Activated CD4-positive, alpha-beta T cell treated with anti-CD3 and anti-CD28 coated beads for 36 hours (primary cell): ENCODE measurements at regions not wholly inside any gene's neighbourhood (a gene's known extent, or its start where the extent isn't known, plus 50 kb on each side); places are given as distances from the start of the nearest gene placed in this dataset.

Experiments used
- ATAC-seq: fragments of 200-7000 bp; cut with Tn5 transposase; one replicate; pipeline ENCODE4 v1.10.0; 2021; ENCODE audit warnings: mild to moderate bottlenecking, moderate library complexity
- CTCF ChIA-PET: fragments of 350-600 bp; sonication (Branson Sonifier 250); formaldehyde crosslinking; loops from one replicate; lab custom pipeline; 2021; ENCODE audit warnings: antibody characterized with exemption; lab: Charles Lee
- POLR2A ChIA-PET: fragments of 350-600 bp; sonication (Branson Sonifier 250); formaldehyde crosslinking; loops from one replicate; lab custom pipeline; 2021; ENCODE audit warnings: antibody characterized with exemption, inconsistent platforms; lab: Charles Lee
- DNase-seq: peaks from one replicate; pipeline ENCODE4 v3.0.0-alpha.2; 2020
- H3K27ac Mint-ChIP-seq: one replicate; pipeline ENCODE4 v1.8.0; 2021; ENCODE audit warnings: mixed read lengths
- H3K27me3 Mint-ChIP-seq: one replicate; pipeline ENCODE4 v1.8.0; 2021; ENCODE audit warnings: mixed read lengths
- H3K36me3 Mint-ChIP-seq: one replicate; pipeline ENCODE4 v1.8.0; 2021; ENCODE audit warnings: low read depth, mixed read lengths
- H3K4me1 Mint-ChIP-seq: one replicate; pipeline ENCODE4 v1.8.0; 2021; ENCODE audit warnings: mixed read lengths
- H3K4me3 Mint-ChIP-seq: one replicate; pipeline ENCODE4 v1.8.0; 2021; ENCODE audit warnings: mild to moderate bottlenecking, moderate library complexity, mixed read lengths
- H3K9me3 Mint-ChIP-seq: one replicate; pipeline ENCODE4 v1.8.0; 2021; ENCODE audit warnings: low read depth, mixed read lengths
- intact Hi-C, 2 experiments: fragments of 100-400 bp; cut with DNase I in 1 of 2; cut with micrococcal nuclease in 1 of 2; formaldehyde crosslinking; loops; one replicate each; pipeline versions ENCODE4 v1.14.2 to v1.15.1; 2022 to 2024; cut with DNase I, micrococcal nuclease

DNA sequence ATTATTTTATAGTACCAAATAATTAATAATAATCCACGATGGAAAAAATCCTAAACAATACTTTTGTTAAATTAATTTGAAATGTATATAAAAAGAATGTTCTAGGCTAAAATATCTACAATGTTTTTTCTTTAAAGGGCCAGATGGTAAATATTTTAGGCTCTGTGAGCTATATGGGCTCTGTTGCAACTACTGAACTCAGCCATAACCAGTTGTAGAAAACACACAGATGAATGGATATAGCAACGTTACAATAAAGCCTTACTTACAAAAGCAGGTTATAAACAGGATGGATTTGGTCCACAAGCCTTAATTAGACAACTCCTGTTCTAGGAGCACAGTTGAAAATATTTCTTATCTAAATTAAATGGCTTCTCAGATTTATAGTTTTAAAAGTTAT, 245.2 kb downstream of the KCNC2 start:
- Mint-ChIP-seq H3K9me3 (no peaks in the 10 kb centered on the region), H3K27ac (no peak overlapping the region), H3K36me3 (no peaks in the 10 kb centered on the region), H3K4me1 (no peaks in the 10 kb centered on the region), H3K4me3 (no peak overlapping the region), H3K27me3 (no peaks in the 10 kb centered on the region)
- no peak for DNase-seq
- ChIA-PET POLR2A (no interaction called here), CTCF (interaction anchor here (0.7 kb wide), 1 partner anchor 123 kb away, joined by 3 read pairs; no protein-coding TSS in a partner anchor)
- no peak for ATAC-seq
- intact Hi-C loops = no loop called here

DNA sequence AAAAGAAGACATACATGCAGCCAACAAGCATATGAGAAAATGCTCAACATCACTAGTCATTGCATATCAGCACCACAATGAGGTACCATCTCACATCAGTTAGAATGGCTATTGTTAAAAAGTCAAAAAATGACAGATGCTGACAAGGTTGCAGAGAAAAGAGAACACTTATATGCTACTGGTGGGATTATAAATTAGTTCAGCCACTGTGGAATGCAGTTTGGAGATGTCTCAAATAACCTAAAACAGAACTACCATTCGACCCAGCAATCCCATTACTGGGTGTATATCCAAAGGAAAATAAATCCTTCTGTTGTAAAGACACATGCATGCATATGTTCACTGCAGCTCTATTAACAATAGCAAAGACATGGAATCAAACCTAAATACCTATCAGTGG, 238.4 kb downstream of the KCNC2 start:
- H3K36me3 Mint-ChIP-seq = no peaks in the 10 kb centered on the region
- H3K4me3 Mint-ChIP-seq = no peak overlapping the region
- ChIA-PET CTCF (no interaction called here), POLR2A (no interaction called here)
- intact Hi-C loops = no loop called here
- H3K9me3 Mint-ChIP-seq = no peaks in the 10 kb centered on the region
- DNase-seq = no peak
- H3K27me3 Mint-ChIP-seq = no peaks in the 10 kb centered on the region
- no peak for ATAC-seq
- no peak overlapping the region for H3K27ac Mint-ChIP-seq
- no peaks in the 10 kb centered on the region for H3K4me1 Mint-ChIP-seq

DNA sequence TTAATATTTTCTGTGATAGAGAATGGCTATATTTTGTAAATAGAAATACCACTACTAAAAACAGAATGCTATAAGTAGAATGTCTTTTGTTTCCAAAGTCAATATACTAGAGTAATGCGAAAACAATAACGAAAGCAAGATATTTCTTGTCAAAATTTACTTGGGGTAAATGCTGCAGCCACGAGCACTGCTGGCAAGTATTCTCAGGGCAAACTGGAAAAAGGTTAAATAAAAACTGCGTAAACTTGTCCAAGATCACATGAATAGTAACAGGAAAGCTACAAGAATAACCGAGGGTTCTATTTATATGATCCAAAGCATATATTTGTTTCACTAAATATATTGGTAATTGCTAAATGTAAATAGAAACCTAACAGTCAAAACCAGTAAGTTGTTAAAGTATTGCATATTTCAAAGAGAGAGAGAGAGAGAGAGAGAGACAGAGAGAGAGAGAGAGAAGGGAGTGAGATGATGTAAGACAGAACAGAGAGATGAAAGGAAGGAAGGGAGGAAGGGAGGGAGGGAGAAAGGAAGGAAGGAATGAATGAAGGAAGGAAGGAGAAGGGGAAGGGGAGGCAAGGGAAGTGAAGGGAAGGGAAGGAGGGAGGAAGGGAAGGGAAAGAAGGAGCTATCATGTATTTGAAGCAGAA, 231.7 kb downstream of the KCNC2 start:
- POLR2A ChIA-PET = no interaction called here
- no peaks in the 10 kb centered on the region for H3K27me3 Mint-ChIP-seq
- no peaks in the 10 kb centered on the region for H3K36me3 Mint-ChIP-seq
- H3K9me3 Mint-ChIP-seq = no peaks in the 10 kb centered on the region
- H3K4me1 Mint-ChIP-seq = no peaks in the 10 kb centered on the region
- no peak overlapping the region for H3K27ac Mint-ChIP-seq
- intact Hi-C loops = no loop called here
- no peak for DNase-seq
- CTCF ChIA-PET = no interaction called here
- H3K4me3 Mint-ChIP-seq = no peak overlapping the region
- no peak for ATAC-seq

DNA sequence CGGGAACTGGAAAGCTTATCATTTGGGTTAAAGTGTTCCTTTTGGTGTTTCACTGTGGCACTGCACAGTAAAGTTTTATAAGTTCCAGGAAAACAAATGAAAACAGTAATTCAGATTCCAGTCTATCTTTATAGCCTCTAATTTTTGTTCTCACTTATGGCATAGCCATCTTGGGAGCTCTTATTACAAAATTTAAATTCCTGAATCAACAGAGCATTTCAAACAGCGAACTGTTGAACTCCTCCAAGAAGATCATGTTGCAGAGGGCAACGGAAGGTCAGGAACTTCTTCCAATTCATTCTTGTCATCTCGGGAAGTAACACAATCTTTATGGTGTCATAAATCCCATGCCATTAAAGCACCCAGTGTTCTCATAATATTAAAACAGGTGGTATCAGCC, 229.1 kb downstream of the KCNC2 start:
- POLR2A ChIA-PET = no interaction called here
- ATAC-seq (no peak), DNase-seq (no peak)
- H3K4me3 Mint-ChIP-seq = no peak overlapping the region
- intact Hi-C loops = no loop called here
- no peaks in the 10 kb centered on the region for H3K36me3 Mint-ChIP-seq
- no peak overlapping the region for H3K27ac Mint-ChIP-seq
- H3K27me3 Mint-ChIP-seq = no peaks in the 10 kb centered on the region
- H3K4me1 Mint-ChIP-seq = no peaks in the 10 kb centered on the region
- CTCF ChIA-PET = no interaction called here
- peaks cover 2% of the 10 kb centered on the region for H3K9me3 Mint-ChIP-seq

DNA sequence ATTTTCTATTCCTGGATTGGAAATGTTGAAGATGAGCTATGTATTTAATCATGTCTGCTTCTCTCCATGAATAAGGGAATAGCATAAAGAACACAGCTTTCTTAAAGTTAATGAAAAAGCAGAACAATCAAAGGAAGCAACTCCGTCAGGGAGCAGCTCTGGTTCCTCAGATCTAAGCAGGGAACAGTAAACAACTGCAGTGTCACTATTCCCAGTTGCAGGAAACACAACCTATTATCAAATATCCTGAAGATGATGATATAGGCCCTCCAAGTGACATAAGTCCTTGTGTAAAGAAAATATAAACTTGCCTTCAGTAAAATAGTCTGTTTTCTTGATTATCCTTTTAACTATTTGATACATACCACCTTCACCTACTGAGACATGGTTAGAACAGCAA, 228.1 kb downstream of the KCNC2 start:
- CTCF ChIA-PET = no interaction called here
- no peak overlapping the region for H3K4me3 Mint-ChIP-seq
- no peaks in the 10 kb centered on the region for H3K27me3 Mint-ChIP-seq
- intact Hi-C loops = no loop called here
- no peak overlapping the region for H3K27ac Mint-ChIP-seq
- peaks cover 2% of the 10 kb centered on the region for H3K9me3 Mint-ChIP-seq
- POLR2A ChIA-PET = no interaction called here
- DNase-seq (no peak), ATAC-seq (no peak)
- no peaks in the 10 kb centered on the region for H3K36me3 Mint-ChIP-seq
- H3K4me1 Mint-ChIP-seq = no peaks in the 10 kb centered on the region

DNA sequence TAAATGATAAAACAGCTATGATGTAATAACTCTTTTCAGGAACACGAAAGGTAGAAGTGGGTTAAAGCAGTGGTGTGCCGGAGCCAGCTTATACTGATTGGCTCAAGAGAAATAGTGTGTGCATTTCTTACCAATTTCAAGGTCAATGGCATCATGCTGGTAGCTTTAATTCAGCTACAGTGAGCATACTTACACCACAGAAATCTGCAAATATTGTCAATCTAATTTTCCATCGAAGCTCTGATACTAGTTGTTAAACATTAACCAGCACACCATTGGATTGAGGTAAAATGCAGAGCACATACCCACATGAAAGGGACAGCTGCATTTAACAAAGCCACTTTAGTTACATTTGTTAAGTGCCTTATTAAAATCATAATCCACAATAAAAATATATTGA, 225.7 kb downstream of the KCNC2 start:
- no peak overlapping the region for H3K27ac Mint-ChIP-seq
- ChIA-PET CTCF (interaction anchor here (1.2 kb wide), 1 partner anchor 8 kb away, joined by 3 read pairs; no protein-coding TSS in a partner anchor), POLR2A (no interaction called here)

DNA sequence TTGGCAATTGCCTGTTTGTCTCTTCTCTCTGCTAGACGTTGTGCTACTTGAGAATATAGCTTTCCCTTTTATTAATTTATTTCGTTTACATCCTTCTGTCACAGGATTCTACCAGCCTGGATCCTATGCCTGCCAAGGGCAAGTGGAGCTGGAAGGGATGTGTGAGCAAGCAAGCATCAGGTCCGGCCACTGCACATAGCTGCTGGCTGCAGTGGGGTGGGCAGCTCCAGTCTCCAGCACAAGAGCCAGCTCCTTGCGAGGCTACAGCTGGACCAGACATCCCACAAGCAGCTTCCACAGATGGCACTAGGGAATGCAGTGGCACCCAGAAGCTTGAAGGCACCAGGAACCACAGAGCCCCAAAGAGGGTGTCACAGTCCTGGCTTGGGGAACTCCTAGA, 225.0 kb downstream of the KCNC2 start:
- H3K4me3 Mint-ChIP-seq = no peak overlapping the region
- H3K27ac Mint-ChIP-seq = no peak overlapping the region
- no peaks in the 10 kb centered on the region for H3K27me3 Mint-ChIP-seq
- H3K36me3 Mint-ChIP-seq = no peaks in the 10 kb centered on the region
- no peak for ATAC-seq
- ChIA-PET CTCF (interaction anchor here (0.8 to 1.4 kb wide), 2 partner anchors 16 to 18 kb away, joined by 3 to 4 read pairs; no protein-coding TSS in a partner anchor), POLR2A (no interaction called here)
- no peaks in the 10 kb centered on the region for H3K4me1 Mint-ChIP-seq
- DNase-seq = no peak
- intact Hi-C loops = no loop called here
- H3K9me3 Mint-ChIP-seq = peaks cover 2% of the 10 kb centered on the region

More for the DNA sequence above, 225.7 kb downstream of the KCNC2 start:
- no peaks in the 10 kb centered on the region for H3K4me1 Mint-ChIP-seq
- no peaks in the 10 kb centered on the region for H3K27me3 Mint-ChIP-seq
- no peak for DNase-seq
- H3K4me3 Mint-ChIP-seq = no peak overlapping the region
- no peak for ATAC-seq
- no peaks in the 10 kb centered on the region for H3K36me3 Mint-ChIP-seq
- intact Hi-C loops = no loop called here
- peaks cover 2% of the 10 kb centered on the region for H3K9me3 Mint-ChIP-seq

DNA sequence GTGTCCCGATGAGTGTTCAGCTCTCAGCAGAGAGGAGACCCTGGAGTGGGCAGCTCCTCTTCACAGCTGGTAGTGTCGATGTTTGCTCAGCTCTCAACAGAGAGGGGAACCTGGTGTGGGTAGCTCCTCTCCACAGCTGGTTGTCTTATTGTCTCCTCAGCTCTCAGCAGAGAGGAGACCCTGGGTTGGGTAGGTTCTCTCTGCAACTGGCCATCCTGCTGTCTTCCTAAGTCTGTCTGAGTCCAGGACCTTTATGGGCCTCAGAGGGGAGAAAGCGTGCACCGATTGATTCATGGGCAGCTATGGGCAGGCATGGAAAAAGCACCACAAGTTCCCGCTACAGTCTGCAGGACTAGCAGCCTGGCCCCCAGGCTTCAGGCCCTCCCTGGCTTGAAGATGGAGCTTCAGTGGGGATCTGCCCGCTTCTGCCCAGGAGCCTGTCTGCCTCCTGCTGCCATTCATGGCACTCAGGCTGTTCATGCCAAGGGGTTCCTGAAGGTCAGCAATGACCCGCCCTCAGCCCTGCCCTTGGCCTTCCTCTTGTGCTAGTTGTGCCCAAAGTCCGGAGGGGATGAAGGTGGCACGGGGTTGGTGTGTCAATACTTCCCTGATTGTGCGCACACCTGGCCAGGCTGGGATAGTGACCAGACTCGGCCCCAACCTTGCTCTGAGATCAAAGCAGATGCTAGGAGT, 224.2 kb downstream of the KCNC2 start:
- no peak overlapping the region for H3K4me3 Mint-ChIP-seq
- DNase-seq (no peak), ATAC-seq (no peak)
- POLR2A ChIA-PET = no interaction called here
- no peaks in the 10 kb centered on the region for H3K4me1 Mint-ChIP-seq
- no peaks in the 10 kb centered on the region for H3K27me3 Mint-ChIP-seq
- H3K27ac Mint-ChIP-seq = no peak overlapping the region
- CTCF ChIA-PET = interaction anchor here (0.8 to 1.4 kb wide), 2 partner anchors 15 to 19 kb away, joined by 3 to 4 read pairs; no protein-coding TSS in a partner anchor
- intact Hi-C loops = no loop called here
- H3K9me3 Mint-ChIP-seq = peaks cover 2% of the 10 kb centered on the region
- H3K36me3 Mint-ChIP-seq = no peaks in the 10 kb centered on the region

DNA sequence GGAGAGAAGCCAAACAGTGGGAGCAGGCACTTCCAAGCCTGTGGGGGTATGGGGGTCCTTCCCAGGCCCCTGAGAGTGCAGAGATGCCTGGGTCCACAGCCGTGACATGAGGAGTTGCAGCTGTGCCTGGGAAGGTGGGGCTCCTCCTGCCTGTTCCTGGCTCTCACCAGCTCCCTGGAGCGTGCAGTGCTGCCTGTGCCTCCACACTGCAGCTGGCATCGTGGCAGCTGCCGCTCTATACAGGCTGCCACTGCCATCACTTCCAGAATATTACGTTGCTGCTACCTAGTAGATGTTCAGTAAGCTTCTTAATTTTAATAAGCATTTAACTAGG, 223.7 kb downstream of the KCNC2 start:
- H3K27ac Mint-ChIP-seq = no peak overlapping the region
- ATAC-seq (no peak), DNase-seq (no peak)
- no peaks in the 10 kb centered on the region for H3K27me3 Mint-ChIP-seq
- H3K36me3 Mint-ChIP-seq = no peaks in the 10 kb centered on the region
- no peaks in the 10 kb centered on the region for H3K4me1 Mint-ChIP-seq
- POLR2A ChIA-PET = no interaction called here
- no peak overlapping the region for H3K4me3 Mint-ChIP-seq
- intact Hi-C loops = no loop called here
- peaks cover 2% of the 10 kb centered on the region for H3K9me3 Mint-ChIP-seq
- CTCF ChIA-PET = no interaction called here

DNA sequence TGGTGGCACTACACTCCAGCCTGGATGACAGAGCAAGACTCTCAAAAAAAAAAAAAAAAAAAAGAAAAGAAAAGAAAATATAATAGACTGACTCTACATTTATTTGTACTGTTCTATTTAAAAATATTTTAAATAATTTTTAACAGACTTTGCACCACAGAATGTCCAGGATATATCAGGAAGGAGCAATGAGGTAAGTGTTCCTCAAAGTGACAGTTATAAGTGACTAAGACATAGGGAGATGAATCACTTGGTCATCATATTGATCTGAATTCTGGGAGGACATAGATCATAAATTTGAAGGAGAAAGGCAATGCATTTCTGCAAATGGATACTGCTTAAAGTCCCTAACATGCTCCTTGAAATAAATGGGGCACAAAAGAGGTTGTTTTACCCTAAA, 221.5 kb downstream of the KCNC2 start:
- Mint-ChIP-seq H3K4me1 (no peaks in the 10 kb centered on the region), H3K36me3 (no peaks in the 10 kb centered on the region), H3K27ac (no peak overlapping the region), H3K4me3 (no peak overlapping the region), H3K27me3 (no peaks in the 10 kb centered on the region), H3K9me3 (peaks cover 2% of the 10 kb centered on the region)
- no peak for ATAC-seq
- DNase-seq = no peak
- POLR2A ChIA-PET = no interaction called here
- CTCF ChIA-PET = no interaction called here
- intact Hi-C loops = no loop called here
